ENCODE measurements at regions not wholly inside any gene's neighbourhood (a gene's known extent, or its start where the extent isn't known, plus 50 kb on each side); places are given as distances from the start of the nearest gene placed in this dataset.
"Not testable (repeated sequence)": the region's sequence is repeated elsewhere in the genome, so short reads cannot be mapped to it uniquely, and the experiment has no call there.

DNA sequence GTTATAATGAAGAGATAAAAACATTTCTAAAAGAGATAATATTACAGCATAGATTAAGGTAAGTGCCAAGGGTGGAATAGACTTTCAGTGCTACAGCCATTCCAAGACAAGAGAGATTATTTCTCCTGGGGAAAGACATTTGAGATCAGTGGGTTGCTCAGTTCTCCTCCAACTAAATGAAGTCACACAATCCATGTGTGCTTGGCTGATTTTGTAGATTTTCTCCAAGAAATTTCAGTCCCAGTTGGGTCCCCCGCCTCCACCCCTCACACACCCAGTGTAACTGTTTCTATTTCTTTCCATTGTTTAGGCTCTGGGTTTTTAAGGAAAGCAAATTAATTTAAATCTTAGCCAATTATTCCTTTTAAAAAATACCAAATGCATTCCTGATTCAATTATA lies 50.5 kb upstream of the KIF2A start:
- H3K36me3 ChIP-seq; H3K4me3 ChIP-seq (ENCODE audit: low read depth in 1 of 2, low read length in 1 of 2); H3K9me3 ChIP-seq; H3K4me1 ChIP-seq (ENCODE audit: control insufficient read depth in 1 of 2, insufficient read depth in 1 of 2, low read depth in 1 of 2, low read length in 1 of 2); H3K27me3 ChIP-seq; H3K27ac ChIP-seq: not testable (repeated sequence)

DNA sequence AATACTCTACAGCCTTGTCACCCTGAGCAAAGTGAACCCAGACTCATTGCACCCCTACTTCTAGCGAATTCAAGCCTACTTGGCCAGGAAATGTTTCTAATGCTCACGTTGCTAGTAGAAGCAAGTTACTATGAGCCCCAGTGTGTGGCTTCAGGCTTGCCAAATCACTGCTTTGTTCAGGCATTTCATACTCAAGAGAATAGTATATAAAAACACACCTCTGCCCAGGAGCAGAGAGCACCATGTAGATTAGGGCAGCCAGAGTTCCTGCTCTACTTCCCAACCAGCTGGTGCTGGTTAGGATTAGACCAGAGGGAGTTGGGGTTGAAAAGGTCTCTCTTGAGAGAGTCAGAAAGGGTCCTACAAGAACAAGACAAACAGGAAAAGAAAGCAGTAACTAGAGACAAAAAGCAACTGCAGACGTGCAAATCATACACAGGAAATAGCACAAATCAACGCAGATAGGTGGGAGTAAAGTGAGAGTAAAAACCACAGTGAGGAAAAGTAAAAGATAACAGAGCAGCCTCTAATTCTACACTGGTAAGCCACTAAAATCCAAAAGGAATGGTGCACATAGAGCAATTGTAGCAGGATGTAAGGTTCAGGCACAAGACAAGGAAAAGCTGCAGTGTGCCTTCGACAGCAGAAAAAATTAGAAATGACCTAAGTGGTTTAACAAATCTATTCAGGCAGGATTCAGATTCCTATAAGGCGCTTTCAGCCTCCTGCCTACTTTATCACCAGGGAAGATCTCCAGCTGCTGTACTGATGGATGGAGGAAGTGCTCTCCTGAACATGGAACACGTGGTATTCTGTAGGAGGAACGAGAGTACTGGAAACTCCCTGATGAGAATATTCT lies 49.6 kb upstream of the KIF2A start:
- Histone ChIP-seq H3K9me3 (no peaks in the 10 kb centered on the region), H3K4me1 (ENCODE audit: control insufficient read depth in 1 of 2, insufficient read depth in 1 of 2, low read depth in 1 of 2, low read length in 1 of 2) (peaks cover 0 to 5% of the 10 kb centered on the region in 2 experiments), H3K4me3 (ENCODE audit: low read depth in 1 of 2, low read length in 1 of 2) (no peak overlapping the region), H3K27me3 (no peaks in the 10 kb centered on the region), H3K27ac (no peak overlapping the region), H3K36me3 (no peaks in the 10 kb centered on the region)
- TF ChIP-seq, protein P1, sequence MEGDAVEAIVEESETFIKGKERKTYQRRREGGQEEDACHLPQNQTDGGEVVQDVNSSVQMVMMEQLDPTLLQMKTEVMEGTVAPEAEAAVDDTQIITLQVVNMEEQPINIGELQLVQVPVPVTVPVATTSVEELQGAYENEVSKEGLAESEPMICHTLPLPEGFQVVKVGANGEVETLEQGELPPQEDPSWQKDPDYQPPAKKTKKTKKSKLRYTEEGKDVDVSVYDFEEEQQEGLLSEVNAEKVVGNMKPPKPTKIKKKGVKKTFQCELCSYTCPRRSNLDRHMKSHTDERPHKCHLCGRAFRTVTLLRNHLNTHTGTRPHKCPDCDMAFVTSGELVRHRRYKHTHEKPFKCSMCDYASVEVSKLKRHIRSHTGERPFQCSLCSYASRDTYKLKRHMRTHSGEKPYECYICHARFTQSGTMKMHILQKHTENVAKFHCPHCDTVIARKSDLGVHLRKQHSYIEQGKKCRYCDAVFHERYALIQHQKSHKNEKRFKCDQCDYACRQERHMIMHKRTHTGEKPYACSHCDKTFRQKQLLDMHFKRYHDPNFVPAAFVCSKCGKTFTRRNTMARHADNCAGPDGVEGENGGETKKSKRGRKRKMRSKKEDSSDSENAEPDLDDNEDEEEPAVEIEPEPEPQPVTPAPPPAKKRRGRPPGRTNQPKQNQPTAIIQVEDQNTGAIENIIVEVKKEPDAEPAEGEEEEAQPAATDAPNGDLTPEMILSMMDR (IDR thresholded peaks at IDR 0.05) = no peak

All from neutrophil (primary cell).